WTC11 (cell line): ENCODE measurements at regions not wholly inside any gene's neighbourhood (a gene's known extent, or its start where the extent isn't known, plus 50 kb on each side); places are given as distances from the start of the nearest gene placed in this dataset.

ENCODE experiments used
- ATAC-seq: fragments of 200-7000 bp; cut with Tn5 transposase; 2 replicates; pipeline ENCODE4 v1.10.0; 2021; ENCODE audit warnings: mild to moderate bottlenecking, moderate library complexity
- CTCF ChIA-PET: fragments of 300-600 bp; sonication (Branson Sonifier 250); formaldehyde crosslinking; loops from one replicate; lab custom pipeline; 2021; ENCODE audit warnings: antibody characterized with exemption; lab: Charles Lee
- POLR2A ChIA-PET: fragments of 350-600 bp; sonication (Branson Sonifier 250); formaldehyde crosslinking; loops from one replicate; lab custom pipeline; 2021; ENCODE audit warnings: antibody characterized with exemption; lab: Charles Lee
- DNase-seq: peaks from one replicate; pipeline ENCODE4 v3.0.0; 2021; ENCODE audit warnings: low spot score
- H3K27ac Mint-ChIP-seq: 2 replicates; pipeline ENCODE4 v1.8.0; 2021; ENCODE audit warnings: mixed read lengths
- H3K27me3 Mint-ChIP-seq: 2 replicates; pipeline ENCODE4 v1.8.0; 2021; ENCODE audit warnings: low read depth, mild to moderate bottlenecking, moderate library complexity, mixed read lengths
- H3K36me3 Mint-ChIP-seq: 2 replicates; pipeline ENCODE4 v1.8.0; 2021; ENCODE audit warnings: mixed read lengths
- H3K4me1 Mint-ChIP-seq: 2 replicates; pipeline ENCODE4 v1.8.0; 2022; ENCODE audit warnings: mixed read lengths
- H3K4me3 Mint-ChIP-seq: 2 replicates; pipeline ENCODE4 v1.8.0; 2021; ENCODE audit warnings: mild to moderate bottlenecking, moderate library complexity, mixed read lengths
- H3K9me3 Mint-ChIP-seq: 2 replicates; pipeline ENCODE4 v1.8.0; 2021; ENCODE audit warnings: mixed read lengths
- ARID4B ChIP-seq: sonication (generic); formaldehyde crosslinking; IDR thresholded peaks from 2 replicates; pipeline ENCODE4 v1.8.0; 2023; ENCODE audit warnings: missing genetic modification reagents, mild to moderate bottlenecking, borderline replicate concordance
- CREB1 ChIP-seq: sonication (generic); formaldehyde crosslinking; IDR thresholded peaks from 2 replicates; pipeline ENCODE4 v1.8.0; 2023; ENCODE audit warnings: mild to moderate bottlenecking, missing genetic modification reagents
- ERG ChIP-seq: fragments of 250-450 bp; sonication (Bioruptor Pico); IDR thresholded peaks from 2 replicates; pipeline ENCODE4 v1.8.0; 2021; ENCODE audit warnings: mild to moderate bottlenecking
- IRF2 ChIP-seq: sonication (generic); formaldehyde crosslinking; IDR thresholded peaks from 2 replicates; pipeline ENCODE4 v1.8.0; 2022; ENCODE audit warnings: low read depth, missing genetic modification reagents, borderline replicate concordance
- JUN ChIP-seq: sonication (generic); formaldehyde crosslinking; IDR thresholded peaks from 2 replicates; pipeline ENCODE4 v1.8.0; 2023; ENCODE audit warnings: mild to moderate bottlenecking, missing genetic modification reagents
- NFE2L1 ChIP-seq: sonication (generic); formaldehyde crosslinking; IDR thresholded peaks from 2 replicates; pipeline ENCODE4 v1.8.1; 2023; ENCODE audit warnings: missing genetic modification reagents
- NR2C2 ChIP-seq: sonication (generic); formaldehyde crosslinking; IDR thresholded peaks from 2 replicates; pipeline ENCODE4 v1.8.0; 2022; ENCODE audit warnings: mild to moderate bottlenecking, missing genetic modification reagents
- RORB ChIP-seq: fragments of 250-450 bp; sonication (Bioruptor Pico); IDR thresholded peaks from 2 replicates; pipeline ENCODE4 v1.9.0; 2021; ENCODE audit warnings: mild to moderate bottlenecking
- USF1 ChIP-seq: sonication (generic); formaldehyde crosslinking; IDR thresholded peaks from 2 replicates; pipeline ENCODE4 v1.8.0; 2022; ENCODE audit warnings: mild to moderate bottlenecking, missing genetic modification reagents
- ZBTB21 ChIP-seq: sonication (generic); formaldehyde crosslinking; IDR thresholded peaks from 2 replicates; pipeline ENCODE4 v1.8.1; 2023; ENCODE audit warnings: mild to moderate bottlenecking, missing genetic modification reagents, borderline replicate concordance
- ZMAT4 ChIP-seq: fragments of 250-450 bp; sonication (Bioruptor Pico); IDR thresholded peaks from 2 replicates; pipeline ENCODE4 v1.9.0; 2021; ENCODE audit warnings: mild to moderate bottlenecking
- ZNF317 ChIP-seq: sonication (generic); formaldehyde crosslinking; IDR thresholded peaks from 2 replicates; pipeline ENCODE4 v1.8.1; 2023; ENCODE audit warnings: low read depth, mild to moderate bottlenecking, moderate library complexity, missing genetic modification reagents, borderline replicate concordance
- ZNF396 ChIP-seq: fragments of 250-450 bp; sonication (Bioruptor Pico); IDR thresholded peaks from 2 replicates; pipeline ENCODE4 v1.8.0; 2021; ENCODE audit warnings: mild to moderate bottlenecking, moderate library complexity, borderline replicate concordance
- ZNF512 ChIP-seq: sonication (generic); formaldehyde crosslinking; IDR thresholded peaks from 2 replicates; pipeline ENCODE4 v1.8.1; 2022; ENCODE audit warnings: missing genetic modification reagents, borderline replicate concordance

- H3K27ac Mint-ChIP-seq = no peak overlapping the region
- ChIA-PET POLR2A (no interaction called here), CTCF (no interaction called here)
- ATAC-seq (no peak), DNase-seq (no peak)
- no peaks in the 10 kb centered on the region for H3K36me3 Mint-ChIP-seq
- H3K4me1 Mint-ChIP-seq = no peaks in the 10 kb centered on the region
- no peak for TF ChIP-seq IRF2 (CRISPR knock-in tag)
- 0 out of 2 replicates have a peak, but pooled peaks cover 4% of the 10 kb centered on the region for H3K27me3 Mint-ChIP-seq
- H3K9me3 Mint-ChIP-seq = no peaks in the 10 kb centered on the region
- H3K4me3 Mint-ChIP-seq = no peak overlapping the region
Observed at GRCh38 chr4:174144106-174144505, 139.4 kb downstream of the FBXO8 start.

GRCh38 chr4:174141876-174142275 is 141.6 kb downstream of the FBXO8 start:
- TF ChIP-seq JUN (CRISPR knock-in tag) = no peak
- no peak for TF ChIP-seq NFE2L1 (CRISPR knock-in tag)
- no peaks in the 10 kb centered on the region for H3K36me3 Mint-ChIP-seq
- no peaks in the 10 kb centered on the region for H3K27me3 Mint-ChIP-seq
- DNase-seq (no peak), ATAC-seq (no peak)
- H3K9me3 Mint-ChIP-seq = no peaks in the 10 kb centered on the region
- H3K4me1 Mint-ChIP-seq = no peaks in the 10 kb centered on the region
- ChIA-PET POLR2A (no interaction called here), CTCF (no interaction called here)
- no peak overlapping the region for H3K27ac Mint-ChIP-seq
- H3K4me3 Mint-ChIP-seq = no peak overlapping the region

- H3K27ac Mint-ChIP-seq = no peak overlapping the region
- no peaks in the 10 kb centered on the region for H3K9me3 Mint-ChIP-seq
- no peak for DNase-seq
- TF ChIP-seq RORB (CRISPR knock-in tag) (no peak), ZNF317 (CRISPR knock-in tag) (no peak), USF1 (CRISPR knock-in tag) (no peak), ZNF512 (CRISPR knock-in tag) (no peak), ARID4B (CRISPR knock-in tag) (no peak), ZNF396 (no peak), ERG (CRISPR knock-in tag) (no peak), ZMAT4 (no peak), ZBTB21 (no peak), CREB1 (CRISPR knock-in tag) (no peak), NR2C2 (CRISPR knock-in tag) (no peak)
- ChIA-PET POLR2A (no interaction called here), CTCF (no interaction called here)
- no peak overlapping the region for H3K4me3 Mint-ChIP-seq
- no peaks in the 10 kb centered on the region for H3K27me3 Mint-ChIP-seq
- no peak for ATAC-seq
- no peaks in the 10 kb centered on the region for H3K36me3 Mint-ChIP-seq
- H3K4me1 Mint-ChIP-seq = peaks cover 18% of the 10 kb centered on the region
Observed at GRCh38 chr4:174138616-174139015, 144.9 kb downstream of the FBXO8 start.
